K562 (cell line): ENCODE measurements at regions not wholly inside any gene's neighbourhood (a gene's known extent, or its start where the extent isn't known, plus 50 kb on each side); places are given as distances from the start of the nearest gene placed in this dataset.

Experiments used
- ATAC-seq: fragments of 200-7000 bp; cut with Tn5 transposase; 3 replicates; pipeline ENCODE4 v1.9.1; 2020; ENCODE audit warnings: moderate library complexity
- BruUV-seq: library from RNA; stranded (reverse); fragments of 400-500 nt; replicated peaks from 2 replicates; lab custom pipeline; 2021; lab: Mats Ljungman, UMichigan
- CTCF ChIA-PET: fragments of 300-600 bp; formaldehyde crosslinking; extraction: SDS; loops from one replicate; lab custom pipeline; 2021; ENCODE audit warnings: low intra/inter-chr PET ratio; lab: Yijun Ruan, JAX
- POLR2A ChIA-PET: fragments of 300-600, 350-650 bp; sonication (Branson Sonifier 250); formaldehyde crosslinking; extraction: SDS; loops from one replicate; lab custom pipeline; 2021; ENCODE audit warnings: antibody characterized with exemption, inconsistent platforms; lab: Yijun Ruan, JAX
- DNase-seq, 4 experiments: peaks; one replicate each; pipeline versions ENCODE4 v3.0.0 to v3.0.0-alpha.2; 2011 to 2018; ENCODE audit warnings: low spot score in 3 of 4, mixed read lengths in 3 of 4; ENCODE audit errors: extremely low read depth in 1 of 4
- FAIRE-seq: peaks from 2 replicates; lab custom pipeline; 2011; peaks lifted over from hg19 to GRCh38; lab: Jason Lieb, UNC
- H2AFZ ChIP-seq: 2 replicates; pipeline ENCODE4 v1.6.0; 2011; ENCODE audit warnings: low read depth, low read length, control low read depth, inconsistent platforms
- H3K27ac ChIP-seq: fragments of 200-600 bp; 3 replicates; pipeline ENCODE4 v1.8.0; 2011; ENCODE audit warnings: low read depth, mild to moderate bottlenecking, control low read depth, inconsistent platforms, low read length, moderate library complexity, mixed read lengths; ENCODE audit errors: extremely low read depth
- H3K27me3 ChIP-seq, 2 experiments: fragments of 300-600 bp in 1 of 2; 2 replicates in 1 of 2; 3 replicates in 1 of 2; pipeline versions ENCODE4 v1.6.0 to v1.8.0; 2011; ENCODE audit warnings: inconsistent platforms in 2 of 2, low read length in 2 of 2, mild to moderate bottlenecking in 1 of 2, mixed read lengths in 1 of 2, moderate library complexity in 1 of 2; ENCODE audit not compliant: control insufficient read depth in 2 of 2, insufficient read depth in 2 of 2
- H3K36me3 ChIP-seq: fragments of 300-600 bp; 3 replicates; pipeline ENCODE4 v1.8.0; 2011; ENCODE audit warnings: mild to moderate bottlenecking, low read length, inconsistent platforms; ENCODE audit not compliant: control insufficient read depth, insufficient read depth
- H3K4me1 ChIP-seq, 2 experiments: fragments of 200-600 bp in 1 of 2; replicated peaks in 1 of 2; 2 replicates in 1 of 2; 3 replicates in 1 of 2; pipeline versions ENCODE4 v1.5.1 to v1.8.0; 2011; ENCODE audit warnings: inconsistent platforms in 2 of 2, low read length in 2 of 2, mild to moderate bottlenecking in 1 of 2, mixed read lengths in 1 of 2, moderate library complexity in 1 of 2; ENCODE audit not compliant: control insufficient read depth in 2 of 2, insufficient read depth in 2 of 2
- H3K4me2 ChIP-seq: 2 replicates; pipeline ENCODE4 v1.6.1; 2011; ENCODE audit warnings: low read length, control low read depth, inconsistent platforms, mixed read lengths; ENCODE audit not compliant: insufficient read depth
- H3K4me3 ChIP-seq: fragments of 200-600 bp; sonication (generic), shearing (Covaris generic); 2 replicates; pipeline ENCODE4 v1.5.1; 2016; ENCODE audit warnings: control low read depth, inconsistent platforms
- H3K79me2 ChIP-seq: fragments of 200-600 bp; 3 replicates; pipeline ENCODE4 v1.8.0; 2011; ENCODE audit warnings: low read length, inconsistent platforms; ENCODE audit not compliant: control insufficient read depth, insufficient read depth
- H3K9ac ChIP-seq, 2 experiments: 2 replicates each; pipeline versions ENCODE4 v1.6.0 to v1.6.1; 2011; ENCODE audit warnings: low read depth in 2 of 2, low read length in 2 of 2, control low read depth in 1 of 2, inconsistent platforms in 1 of 2, mild to moderate bottlenecking in 1 of 2, mixed read lengths in 1 of 2; ENCODE audit not compliant: insufficient read depth in 1 of 2
- H3K9me1 ChIP-seq: one replicate; pipeline ENCODE4 v1.6.0; 2011; ENCODE audit warnings: inconsistent platforms, mild to moderate bottlenecking, low read length, moderate library complexity; ENCODE audit not compliant: control insufficient read depth, insufficient read depth
- H3K9me3 ChIP-seq: replicated peaks from 2 replicates; pipeline ENCODE4 v1.5.1; 2011; ENCODE audit warnings: low read depth, low read length, inconsistent platforms; ENCODE audit not compliant: control insufficient read depth, insufficient read depth
- H4K20me1 ChIP-seq: replicated peaks from 2 replicates; pipeline ENCODE4 v1.6.1; 2011; ENCODE audit warnings: low read length, inconsistent platforms, mixed read lengths; ENCODE audit not compliant: control insufficient read depth, insufficient read depth
- CTCF ChIP-seq, 3 experiments: IDR thresholded peaks in 2 of 3; conservative IDR thresholded peaks in 1 of 3; 2 replicates each; pipeline ENCODE4 v1.5.1; 2011 to 2012; ENCODE audit warnings: low read length in 3 of 3, mild to moderate bottlenecking in 3 of 3, control low read depth in 2 of 3, improper control_type of control experiment in 1 of 3, inconsistent platforms in 1 of 3, low read depth in 1 of 3, mixed read lengths in 1 of 3, moderate library complexity in 1 of 3; ENCODE audit not compliant: insufficient read depth in 2 of 3
- CTCFL ChIP-seq: IDR thresholded peaks from 2 replicates; pipeline ENCODE4 v1.6.1; 2011; ENCODE audit warnings: borderline replicate concordance, low read depth, mild to moderate bottlenecking, moderate library complexity, low read length; ENCODE audit not compliant: insufficient read depth, poor library complexity, severe bottlenecking
- E2F5 ChIP-seq: sonication (generic); formaldehyde crosslinking; IDR thresholded peaks from 2 replicates; pipeline ENCODE4 v1.8.0; 2022; ENCODE audit warnings: mild to moderate bottlenecking, missing genetic modification reagents
- ESRRA ChIP-seq: fragments of 450-650 bp; IDR thresholded peaks from 2 replicates; pipeline ENCODE4 v1.6.1; 2014; ENCODE audit warnings: low read depth, mild to moderate bottlenecking, moderate library complexity, borderline replicate concordance
- NFXL1 ChIP-seq: fragments of 450-650 bp; formaldehyde crosslinking; IDR thresholded peaks from 2 replicates; pipeline ENCODE4 v1.4.0; 2021; ENCODE audit warnings: mild to moderate bottlenecking
- NONO ChIP-seq, 2 experiments: fragments of 200-400 bp in 1 of 2; fragments of 450-650 bp in 1 of 2; formaldehyde crosslinking in 1 of 2; IDR thresholded peaks; 2 replicates each; pipeline ENCODE4 v1.6.1; 2017; ENCODE audit warnings: low read depth in 2 of 2, mild to moderate bottlenecking in 2 of 2, moderate library complexity in 2 of 2, low read length in 1 of 2
- SOX6 ChIP-seq: fragments of 450-650 bp; IDR thresholded peaks from 2 replicates; pipeline ENCODE4 v1.6.1; 2014; ENCODE audit warnings: mild to moderate bottlenecking
- ZNF766 ChIP-seq: fragments of 200-800 bp; sonication (Bioruptor generic); conservative IDR thresholded peaks from 2 replicates; pipeline ENCODE4 v1.6.1; 2016; ENCODE audit warnings: missing genetic modification characterization, missing compliant biosample characterization
- WGBS: fragments of 100-300 bp; shearing (Covaris generic); methylation state at CpG from one replicate; pipeline ENCODE4 v1.1.6; 2016; ENCODE audit warnings: low coverage, mixed read lengths; ENCODE audit not compliant: insufficient coverage; ENCODE audit errors: missing lambda C conversion rate; 5-methylcytosine and 5-hydroxymethylcytosine counted together
- in situ Hi-C: fragments of 300-500 bp; cut with MboI; formaldehyde crosslinking; loops from 4 replicates; pipeline ENCODE4 v1.15.0; 2018; ENCODE audit warnings: inconsistent platforms, mixed read lengths
- intact Hi-C: fragments of 100-400 bp; cut with micrococcal nuclease; formaldehyde crosslinking; loops from 2 replicates; pipeline ENCODE4 v1.14.2; 2022

- no peaks in the 10 kb centered on the region for H3K36me3 ChIP-seq
- no TSS peak for BruUV-seq
- no peak for FAIRE-seq
- H3K4me3 ChIP-seq, result no peak overlapping the region
- ATAC-seq, result no peak
- no peak for DNase-seq
- H3K9me3 ChIP-seq, result no peaks in the 10 kb centered on the region
- H3K9me1 ChIP-seq, result no peaks in the 10 kb centered on the region
- no peak overlapping the region for H3K27ac ChIP-seq
- no peaks in the 10 kb centered on the region for H3K4me1 ChIP-seq
- H3K79me2 ChIP-seq, result no peaks in the 10 kb centered on the region
- H3K4me2 ChIP-seq, result no peak overlapping the region
- H4K20me1 ChIP-seq, result no peaks in the 10 kb centered on the region
- WGBS, result 0% methylated on average over 4 of the region's 4 CpGs
- H3K9ac ChIP-seq, result no peak overlapping the region
- ChIA-PET POLR2A (no interaction called here), CTCF (no interaction called here)
- no peak for TF ChIP-seq SOX6
- TF ChIP-seq ZNF766 (CRISPR knock-in tag), result no peak
- TF ChIP-seq ESRRA, result no peak
- TF ChIP-seq CTCFL, result no peak
- TF ChIP-seq CTCF (IDR thresholded peaks at IDR 0.05 in 2 of 3, conservative IDR thresholded peaks at IDR 0.05 in 1 of 3; ENCODE audit: insufficient read depth in 2 of 3, low read depth in 1 of 3, low read length in 3 of 3), result no peak
- TF ChIP-seq E2F5 (CRISPR knock-in tag), result no peak
- TF ChIP-seq NFXL1, result no peak
- no peak for TF ChIP-seq NONO (IDR thresholded peaks at IDR 0.05; ENCODE audit: low read depth in 2 of 2, low read length in 1 of 2)
- intact Hi-C loops, result no loop called here
- no peak overlapping the region for H2AFZ ChIP-seq
- peaks cover 8 to 22% of the 10 kb centered on the region in 2 experiments for H3K27me3 ChIP-seq
- in situ Hi-C loops, result no loop called here
Observed at GRCh38 chr14:22481546-22481945, 107.5 kb downstream of the DAD1 start.
